Fibroblast of lung (primary cell): ENCODE measurements at regions not wholly inside any gene's neighbourhood (a gene's known extent, or its start where the extent isn't known, plus 50 kb on each side); places are given as distances from the start of the nearest gene placed in this dataset.
"Not testable (repeated sequence)": the region's sequence is repeated elsewhere in the genome, so short reads cannot be mapped to it uniquely, and the experiment has no call there.

ENCODE experiments used
- DNase-seq, 2 donors: peaks; one replicate each; pipeline versions ENCODE4 v3.0.0 to v3.0.0-alpha.2; 2010; ENCODE audit warnings: low read depth in 2 of 2
- H2AFZ ChIP-seq: 2 replicates; pipeline ENCODE4 v1.5.1; 2012; ENCODE audit warnings: low read length, control low read depth, inconsistent platforms
- H3K27ac ChIP-seq: 2 replicates; pipeline ENCODE4 v1.5.1; 2011; ENCODE audit warnings: low read length, control low read depth; ENCODE audit not compliant: insufficient read depth
- H3K27me3 ChIP-seq: 2 replicates; pipeline ENCODE4 v1.5.1; 2011; ENCODE audit warnings: mild to moderate bottlenecking, low read length; ENCODE audit not compliant: control insufficient read depth, insufficient read depth
- H3K36me3 ChIP-seq: 2 replicates; pipeline ENCODE4 v1.5.1; 2011; ENCODE audit warnings: low read length; ENCODE audit not compliant: control insufficient read depth, insufficient read depth
- H3K4me1 ChIP-seq: 2 replicates; pipeline ENCODE4 v1.5.1; 2011; ENCODE audit warnings: low read length; ENCODE audit not compliant: control insufficient read depth, insufficient read depth; ENCODE audit errors: extremely low read depth
- H3K4me2 ChIP-seq: 2 replicates; pipeline ENCODE4 v1.5.1; 2011; ENCODE audit warnings: low read length, control low read depth; ENCODE audit not compliant: insufficient read depth; ENCODE audit errors: extremely low read depth
- H3K4me3 ChIP-seq, 4 experiments: fragments of 200-600 bp in 1 of 4; sonication (generic) in 1 of 4; replicated peaks in 1 of 4; 2 replicates each; pipeline ENCODE4 v1.5.1; 2011 to 2016; ENCODE audit warnings: low read length in 4 of 4, low read depth in 3 of 4, mild to moderate bottlenecking in 3 of 4, control low read depth in 2 of 4, inconsistent platforms in 1 of 4, mixed read lengths in 1 of 4; ENCODE audit not compliant: insufficient read depth in 1 of 4; ENCODE audit errors: control extremely low read depth in 1 of 4
- H3K79me2 ChIP-seq: 2 replicates; pipeline ENCODE4 v1.5.1; 2012; ENCODE audit warnings: mild to moderate bottlenecking, low read length, inconsistent platforms; ENCODE audit not compliant: control insufficient read depth, insufficient read depth
- H3K9ac ChIP-seq: 2 replicates; pipeline ENCODE4 v1.5.1; 2011; ENCODE audit warnings: mild to moderate bottlenecking, low read length, control low read depth; ENCODE audit not compliant: insufficient read depth
- H3K9me3 ChIP-seq: 2 replicates; pipeline ENCODE4 v1.5.1; 2012; ENCODE audit warnings: low read depth, low read length; ENCODE audit not compliant: control insufficient read depth, insufficient read depth
- H4K20me1 ChIP-seq: 2 replicates; pipeline ENCODE4 v1.5.1; 2011; ENCODE audit warnings: low read length; ENCODE audit not compliant: control insufficient read depth, insufficient read depth; ENCODE audit errors: extremely low read depth
- CTCF ChIP-seq, 2 donors: IDR thresholded peaks in 1 of 2; conservative IDR thresholded peaks in 1 of 2; 1 replicate in 1 of 2; 2 replicates in 1 of 2; pipeline ENCODE4 v1.5.1; 2011 to 2012; ENCODE audit warnings: low read length in 2 of 2, control low read depth in 1 of 2, inconsistent platforms in 1 of 2, low read depth in 1 of 2, mild to moderate bottlenecking in 1 of 2
- EZH2 ChIP-seq: IDR thresholded peaks from 2 replicates; pipeline ENCODE4 v1.5.1; 2012; ENCODE audit warnings: low read length, control low read depth, mild to moderate bottlenecking; ENCODE audit errors: missing control alignments

- no peak overlapping the region for H3K9ac ChIP-seq
- H3K4me3 ChIP-seq, result no peak overlapping the region
- H3K4me2 ChIP-seq, result no peak overlapping the region
- H3K4me1 ChIP-seq, result no peaks in the 10 kb centered on the region
- no peaks in the 10 kb centered on the region for H3K79me2 ChIP-seq
- no peaks in the 10 kb centered on the region for H3K27me3 ChIP-seq
- no peak overlapping the region for H3K27ac ChIP-seq
- DNase-seq, result no peak
- H2AFZ ChIP-seq, result no peak overlapping the region
- no peaks in the 10 kb centered on the region for H3K9me3 ChIP-seq
- no peak for TF ChIP-seq CTCF (conservative IDR thresholded peaks at IDR 0.05 in 1 of 2, IDR thresholded peaks at IDR 0.05 in 1 of 2; ENCODE audit: low read depth in 1 of 2, low read length in 2 of 2)
- no peak for TF ChIP-seq EZH2
- H4K20me1 ChIP-seq, result no peaks in the 10 kb centered on the region
- no peaks in the 10 kb centered on the region for H3K36me3 ChIP-seq
These were observed 258.9 kb upstream of the GULP1 start for GRCh38 chr2:188032786-188033185.

GRCh38 chr2:188033240-188033639, 258.4 kb upstream of the GULP1 start:
- not testable (repeated sequence) for H2AFZ ChIP-seq, H3K27ac ChIP-seq, H3K79me2 ChIP-seq, H3K4me3 ChIP-seq, H3K9ac ChIP-seq, H3K4me2 ChIP-seq, H3K9me3 ChIP-seq, H4K20me1 ChIP-seq, H3K27me3 ChIP-seq, H3K36me3 ChIP-seq, DNase-seq, H3K4me1 ChIP-seq

- not testable (repeated sequence) for H3K79me2 ChIP-seq, H3K4me3 ChIP-seq, H3K27ac ChIP-seq, H3K36me3 ChIP-seq, H2AFZ ChIP-seq, H3K9ac ChIP-seq, H3K9me3 ChIP-seq, H3K27me3 ChIP-seq, H3K4me2 ChIP-seq, H4K20me1 ChIP-seq, H3K4me1 ChIP-seq, DNase-seq
These were observed 257.6 kb upstream of the GULP1 start for GRCh38 chr2:188034102-188034501.

GRCh38 chr2:188035377-188035776, 256.3 kb upstream of the GULP1 start:
- not testable (repeated sequence) for H2AFZ ChIP-seq, H3K27me3 ChIP-seq, DNase-seq, H3K4me3 ChIP-seq, H3K27ac ChIP-seq, H3K4me2 ChIP-seq, H3K36me3 ChIP-seq, H3K4me1 ChIP-seq, H4K20me1 ChIP-seq, H3K9ac ChIP-seq, H3K9me3 ChIP-seq, H3K79me2 ChIP-seq

GRCh38 chr2:188036786-188037185, 254.9 kb upstream of the GULP1 start:
- H3K27ac ChIP-seq, H3K27me3 ChIP-seq, H3K4me1 ChIP-seq, H2AFZ ChIP-seq, H4K20me1 ChIP-seq, H3K4me2 ChIP-seq, H3K4me3 ChIP-seq, H3K9ac ChIP-seq, H3K9me3 ChIP-seq, H3K79me2 ChIP-seq, H3K36me3 ChIP-seq: not testable (repeated sequence)
- peak; percentile 34 to 77 for DNase-seq
